ENCODE measurements at regions not wholly inside any gene's neighbourhood (a gene's known extent, or its start where the extent isn't known, plus 50 kb on each side); places are given as distances from the start of the nearest gene placed in this dataset.

DNA sequence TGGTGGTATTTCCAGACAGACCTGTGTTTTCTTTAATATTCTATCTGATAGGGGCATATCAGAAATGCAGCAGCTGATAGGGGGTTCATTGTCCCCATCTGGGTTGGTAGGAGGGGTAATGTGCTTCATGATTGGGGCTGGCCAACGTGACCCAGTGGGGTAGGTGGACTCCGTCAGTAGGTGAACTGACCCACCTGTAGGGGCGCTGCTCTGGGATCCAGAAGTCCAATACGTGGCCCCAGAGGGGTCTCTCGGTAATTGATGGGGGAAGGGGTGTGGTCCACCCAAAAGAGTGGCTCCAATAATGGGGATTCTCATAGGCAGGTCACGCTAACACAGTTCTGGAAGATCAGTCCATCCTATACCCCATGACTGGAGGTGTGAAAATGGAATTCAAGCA lies 112.0 kb downstream of the PRLHR start:
- Histone ChIP-seq H3K4me3 (no peak overlapping the region), H3K4me2 (no peak overlapping the region), H3K4me1 (no peaks in the 10 kb centered on the region), H3K9me3 (no peaks in the 10 kb centered on the region), H3K27ac (no peak overlapping the region)
- ChIA-PET CTCF (interaction anchor here (1.8 kb wide), 1 partner anchor 25 kb away, joined by 5 read pairs; no protein-coding TSS in a partner anchor), POLR2A (no interaction called here)
- ATAC-seq (no peak), DNase-seq (ENCODE audit: low read depth in 1 of 2, low spot score in 1 of 2) (peak in 1 of 2 experiments; percentile 10), FAIRE-seq (no peak)
- TF ChIP-seq GATA3 (IDR thresholded peaks at IDR 0.05; ENCODE audit: borderline replicate concordance), result no peak
- 37% methylated on average over 6 of the region's 6 CpGs for WGBS (ENCODE audit: missing lambda C conversion rate)

DNA sequence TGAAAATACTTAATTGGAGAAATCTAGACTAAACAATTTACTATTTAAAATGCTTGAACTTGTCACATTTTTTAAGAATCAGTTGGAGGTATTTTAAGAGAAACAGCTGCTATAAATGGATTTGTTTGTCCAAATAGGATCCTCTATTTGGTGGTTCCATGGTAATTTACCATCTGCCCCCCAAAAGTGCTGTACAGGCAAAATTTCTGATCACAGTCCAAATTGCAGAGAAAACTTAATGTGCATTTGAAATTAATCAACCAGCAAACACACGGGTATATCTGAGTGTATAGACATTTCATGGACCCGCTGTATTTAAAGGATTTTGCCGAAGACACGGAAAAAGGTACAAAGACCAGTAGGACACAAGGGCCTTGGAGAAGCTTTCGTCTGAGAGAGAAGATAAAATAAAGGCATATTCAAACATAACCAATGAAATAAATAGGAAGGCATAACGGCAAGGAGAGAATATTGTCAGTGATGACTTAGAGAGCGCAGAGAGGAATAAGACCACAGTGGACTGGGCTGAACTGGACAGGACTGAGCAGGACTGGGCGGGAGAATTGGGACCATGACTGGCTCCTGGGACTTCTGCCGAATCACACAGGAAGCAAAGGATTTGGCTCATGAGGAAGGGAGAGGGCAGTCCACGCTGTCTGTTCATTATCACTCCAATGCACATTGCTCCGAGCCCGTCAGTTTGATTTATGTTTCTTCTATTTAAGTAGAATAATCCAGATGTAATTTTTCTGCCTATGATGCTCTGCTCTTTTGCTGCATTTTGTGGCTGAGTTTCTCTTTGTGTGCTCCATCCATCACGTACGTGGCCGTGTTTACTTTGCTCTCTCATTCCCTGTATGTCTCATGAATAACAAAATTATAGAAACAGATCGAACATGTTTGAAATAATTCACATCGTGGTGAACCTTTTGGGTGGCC lies 112.8 kb downstream of the PRLHR start:
- no peak overlapping the region for H3K4me3 ChIP-seq
- H3K9me3 ChIP-seq, result no peaks in the 10 kb centered on the region
- no peak; a peak in 1 of 6 replicates for ATAC-seq
- TF ChIP-seq CBX2 (IDR thresholded peaks at IDR 0.05; ENCODE audit: borderline replicate concordance, low read depth) (no peak), MAFK (IDR thresholded peaks at IDR 0.05; ENCODE audit: partially characterized antibody) (peak; percentile 58)
- no peak overlapping the region for H3K27ac ChIP-seq
- CTCF ChIA-PET, result no interaction called here
- no peak for FAIRE-seq
- no peaks in the 10 kb centered on the region for H3K4me1 ChIP-seq
- H3K4me2 ChIP-seq, result no peak overlapping the region
- POLR2A ChIA-PET, result no interaction called here
- 47% methylated on average over 17 of the region's 17 CpGs for WGBS (ENCODE audit: missing lambda C conversion rate)
- DNase-seq (ENCODE audit: low read depth in 1 of 2, low spot score in 1 of 2), result no peak

DNA sequence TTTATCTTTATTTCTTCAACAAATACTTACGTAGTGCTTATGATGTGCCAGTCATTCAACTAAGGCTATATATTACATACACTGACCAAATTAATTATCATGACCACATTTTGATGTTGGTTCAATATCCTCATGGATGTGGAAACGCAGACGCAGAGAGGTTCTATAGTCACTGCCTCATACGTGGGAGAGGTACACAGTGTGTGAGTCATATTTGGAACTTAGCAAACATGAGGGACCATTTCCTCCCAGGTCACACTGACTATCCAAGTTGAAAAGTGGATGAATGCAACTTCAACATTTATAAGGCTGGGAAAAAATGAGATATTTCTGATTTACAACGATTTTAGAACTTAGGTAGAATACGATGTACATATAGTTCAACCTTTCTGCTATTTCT lies 113.6 kb downstream of the PRLHR start:
- FAIRE-seq (no peak), DNase-seq (ENCODE audit: low read depth in 1 of 2, low spot score in 1 of 2) (peak in 1 of 2 experiments; percentile 10), ATAC-seq (no peak)
- Histone ChIP-seq H3K9me3 (no peaks in the 10 kb centered on the region), H3K4me1 (no peaks in the 10 kb centered on the region), H3K4me2 (no peak overlapping the region), H3K27ac (no peak overlapping the region), H3K4me3 (no peak overlapping the region)
- CTCF ChIA-PET, result no interaction called here
- POLR2A ChIA-PET, result no interaction called here
- 28% methylated on average over 6 of the region's 6 CpGs for WGBS (ENCODE audit: missing lambda C conversion rate)
- no peak for TF ChIP-seq RARB (CRISPR knock-in tag; IDR thresholded peaks at IDR 0.05)
- TF ChIP-seq, protein P1, sequence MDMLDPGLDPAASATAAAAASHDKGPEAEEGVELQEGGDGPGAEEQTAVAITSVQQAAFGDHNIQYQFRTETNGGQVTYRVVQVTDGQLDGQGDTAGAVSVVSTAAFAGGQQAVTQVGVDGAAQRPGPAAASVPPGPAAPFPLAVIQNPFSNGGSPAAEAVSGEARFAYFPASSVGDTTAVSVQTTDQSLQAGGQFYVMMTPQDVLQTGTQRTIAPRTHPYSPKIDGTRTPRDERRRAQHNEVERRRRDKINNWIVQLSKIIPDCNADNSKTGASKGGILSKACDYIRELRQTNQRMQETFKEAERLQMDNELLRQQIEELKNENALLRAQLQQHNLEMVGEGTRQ (IDR thresholded peaks at IDR 0.05), result no peak
- no peak for TF ChIP-seq BHLHE40 (IDR thresholded peaks at IDR 0.05; ENCODE audit: low read depth, low read length)
- no peak for TF ChIP-seq POLR2AphosphoS2 (conservative IDR thresholded peaks at IDR 0.05; ENCODE audit: low read length)
- no peak for TF ChIP-seq MAZ (IDR thresholded peaks at IDR 0.05; ENCODE audit: borderline replicate concordance, low read depth, low read length)
- TF ChIP-seq EP300 (IDR thresholded peaks at IDR 0.05), result no peak
- TF ChIP-seq SREBF2 (IDR thresholded peaks at IDR 0.05), result no peak
- TF ChIP-seq CEBPB (IDR thresholded peaks at IDR 0.05), result no peak
- no peak for TF ChIP-seq CHD4 (IDR thresholded peaks at IDR 0.05; ENCODE audit: borderline replicate concordance)
- TF ChIP-seq HDAC2 (IDR thresholded peaks at IDR 0.05), result no peak
- TF ChIP-seq CBX8 (IDR thresholded peaks at IDR 0.05), result no peak
- TF ChIP-seq GATA3 (IDR thresholded peaks at IDR 0.05; ENCODE audit: borderline replicate concordance), result no peak
- TF ChIP-seq NFE2L2 (conservative IDR thresholded peaks at IDR 0.05; ENCODE audit: low read length), result no peak

DNA sequence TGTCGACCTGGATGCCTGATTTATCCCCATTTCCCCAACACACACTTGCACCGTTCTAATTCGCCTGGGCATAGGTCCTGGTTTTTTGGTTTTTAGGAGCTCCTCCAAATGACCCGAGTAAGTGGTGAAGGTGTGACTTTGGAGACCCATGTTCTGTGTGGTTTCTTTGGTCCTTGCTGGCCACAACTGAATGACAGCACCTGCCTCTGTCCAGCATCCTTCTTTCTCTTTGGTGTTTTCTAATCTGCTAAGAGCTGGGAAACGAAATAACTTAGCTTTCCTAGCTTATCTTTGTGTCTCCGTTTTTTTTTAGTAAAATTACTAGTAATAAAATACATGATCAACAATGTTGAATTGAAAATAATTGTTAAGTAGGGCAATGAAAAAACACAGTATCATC lies 120.2 kb downstream of the PRLHR start:
- ATAC-seq, result no peak
- POLR2A ChIA-PET, result no interaction called here

More for the DNA sequence above, 120.2 kb downstream of the PRLHR start:
- CTCF ChIA-PET, result interaction anchor here (0.8 to 1.7 kb wide), 4 partner anchors 15 to 978 kb away, joined by 4 to 5 read pairs (median 4); no protein-coding TSS in a partner anchor
- Histone ChIP-seq H3K27ac (no peak overlapping the region), H3K9me3 (no peaks in the 10 kb centered on the region; the same call in 2 of the 3 replicates), H3K4me2 (no peak overlapping the region), H3K4me3 (no peak overlapping the region), H3K4me1 (no peaks in the 10 kb centered on the region)
- DNase-seq (ENCODE audit: low read depth in 1 of 2, low spot score in 1 of 2), result no peak
- TF ChIP-seq, protein P2, sequence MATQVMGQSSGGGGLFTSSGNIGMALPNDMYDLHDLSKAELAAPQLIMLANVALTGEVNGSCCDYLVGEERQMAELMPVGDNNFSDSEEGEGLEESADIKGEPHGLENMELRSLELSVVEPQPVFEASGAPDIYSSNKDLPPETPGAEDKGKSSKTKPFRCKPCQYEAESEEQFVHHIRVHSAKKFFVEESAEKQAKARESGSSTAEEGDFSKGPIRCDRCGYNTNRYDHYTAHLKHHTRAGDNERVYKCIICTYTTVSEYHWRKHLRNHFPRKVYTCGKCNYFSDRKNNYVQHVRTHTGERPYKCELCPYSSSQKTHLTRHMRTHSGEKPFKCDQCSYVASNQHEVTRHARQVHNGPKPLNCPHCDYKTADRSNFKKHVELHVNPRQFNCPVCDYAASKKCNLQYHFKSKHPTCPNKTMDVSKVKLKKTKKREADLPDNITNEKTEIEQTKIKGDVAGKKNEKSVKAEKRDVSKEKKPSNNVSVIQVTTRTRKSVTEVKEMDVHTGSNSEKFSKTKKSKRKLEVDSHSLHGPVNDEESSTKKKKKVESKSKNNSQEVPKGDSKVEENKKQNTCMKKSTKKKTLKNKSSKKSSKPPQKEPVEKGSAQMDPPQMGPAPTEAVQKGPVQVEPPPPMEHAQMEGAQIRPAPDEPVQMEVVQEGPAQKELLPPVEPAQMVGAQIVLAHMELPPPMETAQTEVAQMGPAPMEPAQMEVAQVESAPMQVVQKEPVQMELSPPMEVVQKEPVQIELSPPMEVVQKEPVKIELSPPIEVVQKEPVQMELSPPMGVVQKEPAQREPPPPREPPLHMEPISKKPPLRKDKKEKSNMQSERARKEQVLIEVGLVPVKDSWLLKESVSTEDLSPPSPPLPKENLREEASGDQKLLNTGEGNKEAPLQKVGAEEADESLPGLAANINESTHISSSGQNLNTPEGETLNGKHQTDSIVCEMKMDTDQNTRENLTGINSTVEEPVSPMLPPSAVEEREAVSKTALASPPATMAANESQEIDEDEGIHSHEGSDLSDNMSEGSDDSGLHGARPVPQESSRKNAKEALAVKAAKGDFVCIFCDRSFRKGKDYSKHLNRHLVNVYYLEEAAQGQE (IDR thresholded peaks at IDR 0.05), result no peak
- no peak for TF ChIP-seq SMC3 (IDR thresholded peaks at IDR 0.05)
- no peak for TF ChIP-seq EP300 (IDR thresholded peaks at IDR 0.05)
- TF ChIP-seq TFCP2L1 (CRISPR knock-in tag; IDR thresholded peaks at IDR 0.05), result no peak
- no peak for TF ChIP-seq HOXA7 (CRISPR knock-in tag; IDR thresholded peaks at IDR 0.05)
- no peak for TF ChIP-seq ZSCAN20 (CRISPR knock-in tag; IDR thresholded peaks at IDR 0.05)
- TF ChIP-seq BHLHE40 (IDR thresholded peaks at IDR 0.05; ENCODE audit: low read depth, low read length), result no peak
- TF ChIP-seq KDM1A (IDR thresholded peaks at IDR 0.05; ENCODE audit: low read depth), result no peak
- TF ChIP-seq KDM5A (IDR thresholded peaks at IDR 0.05), result no peak
- no peak for TF ChIP-seq ESRRA (IDR thresholded peaks at IDR 0.05; ENCODE audit: borderline replicate concordance, low read length)
- TF ChIP-seq, protein P3, sequence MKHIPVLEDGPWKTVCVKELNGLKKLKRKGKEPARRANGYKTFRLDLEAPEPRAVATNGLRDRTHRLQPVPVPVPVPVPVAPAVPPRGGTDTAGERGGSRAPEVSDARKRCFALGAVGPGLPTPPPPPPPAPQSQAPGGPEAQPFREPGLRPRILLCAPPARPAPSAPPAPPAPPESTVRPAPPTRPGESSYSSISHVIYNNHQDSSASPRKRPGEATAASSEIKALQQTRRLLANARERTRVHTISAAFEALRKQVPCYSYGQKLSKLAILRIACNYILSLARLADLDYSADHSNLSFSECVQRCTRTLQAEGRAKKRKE (CRISPR knock-in tag; IDR thresholded peaks at IDR 0.05; ENCODE audit: low read depth), result no peak
- TF ChIP-seq FOSB (CRISPR knock-in tag; IDR thresholded peaks at IDR 0.05), result no peak
- TF ChIP-seq CHD2 (IDR thresholded peaks at IDR 0.05; ENCODE audit: low read length, partially characterized antibody), result no peak
- TF ChIP-seq FOXS1 (CRISPR knock-in tag; IDR thresholded peaks at IDR 0.05), result no peak
- WGBS (ENCODE audit: missing lambda C conversion rate), result 27% methylated on average over 6 of the region's 6 CpGs
- no peak for FAIRE-seq

All from A549 (cell line).